Thymus (tissue), 11 donors: ENCODE measurements at regions not wholly inside any gene's neighbourhood (a gene's known extent, or its start where the extent isn't known, plus 50 kb on each side); places are given as distances from the start of the nearest gene placed in this dataset.

Source experiments
- DNase-seq, 9 donors: peaks; one replicate each; pipeline ENCODE4 v3.0.0-alpha.2; 2013; ENCODE audit warnings: low spot score in 9 of 9, low read depth in 6 of 9, missing footprints in 1 of 9
- H3K27ac ChIP-seq, 2 donors: one replicate each; pipeline ENCODE4 v1.5.1; 2013; ENCODE audit warnings: control low read depth in 1 of 2, low read depth in 1 of 2, low read length in 1 of 2, mild to moderate bottlenecking in 1 of 2, moderate library complexity in 1 of 2
- H3K27me3 ChIP-seq, 2 donors: one replicate each; pipeline ENCODE4 v1.5.1; 2013; ENCODE audit warnings: low read length in 1 of 2; ENCODE audit not compliant: control insufficient read depth in 2 of 2, insufficient read depth in 1 of 2
- H3K36me3 ChIP-seq, 2 donors: one replicate each; pipeline ENCODE4 v1.5.1; 2013; ENCODE audit warnings: low read length in 1 of 2, mild to moderate bottlenecking in 1 of 2, moderate library complexity in 1 of 2; ENCODE audit not compliant: control insufficient read depth in 2 of 2, insufficient read depth in 2 of 2
- H3K4me1 ChIP-seq, 2 donors: one replicate each; pipeline ENCODE4 v1.5.1; 2013; ENCODE audit warnings: low read length in 2 of 2; ENCODE audit not compliant: control insufficient read depth in 2 of 2, insufficient read depth in 2 of 2
- H3K4me3 ChIP-seq, 2 donors: one replicate each; pipeline ENCODE4 v1.5.1; 2013; ENCODE audit warnings: low read length in 2 of 2, control low read depth in 1 of 2, mild to moderate bottlenecking in 1 of 2
- H3K9me3 ChIP-seq, 2 donors: one replicate each; pipeline ENCODE4 v1.5.1; 2013; ENCODE audit warnings: low read length in 1 of 2, mild to moderate bottlenecking in 1 of 2; ENCODE audit not compliant: control insufficient read depth in 2 of 2, insufficient read depth in 1 of 2
- WGBS: extraction: QIAGEN DNeasy Blood & Tissue Kit; methylation state at CpG from one replicate; pipeline ENCODE4 v1.1.7; 2013; 5-methylcytosine and 5-hydroxymethylcytosine counted together
- donor health status: healthy.

DNA sequence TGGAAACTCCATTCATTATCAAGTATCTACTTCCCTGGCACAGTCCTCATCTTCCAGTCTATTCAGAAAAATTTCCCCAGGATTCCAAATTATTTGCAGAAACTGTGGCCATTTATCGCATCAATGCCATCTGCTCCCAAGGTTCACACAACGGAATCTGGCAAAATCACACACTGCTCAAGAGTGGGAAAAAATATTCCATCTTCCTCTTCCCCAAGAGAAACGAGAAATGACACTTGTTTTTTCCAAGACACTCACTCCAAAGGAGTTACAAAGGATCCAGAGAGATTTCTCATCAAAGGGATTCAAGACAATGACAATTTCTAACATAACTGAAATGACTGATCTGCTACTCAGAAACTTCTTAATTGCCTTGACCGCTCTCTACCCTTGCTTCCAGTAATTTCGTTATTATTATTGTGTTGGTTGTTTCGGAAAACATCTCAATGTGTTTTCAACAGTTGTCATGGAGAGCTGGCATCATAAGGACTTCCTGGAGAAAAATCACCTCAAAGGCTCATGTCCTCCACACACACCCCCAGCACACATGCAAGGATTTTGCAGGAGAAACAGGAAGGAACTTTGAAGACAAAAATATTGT, 128.0 kb downstream of the PSMG1 start:
- no peaks in the 10 kb centered on the region for H3K27me3 ChIP-seq
- no peak for DNase-seq
- WGBS, result 94% methylated on average over 6 of the region's 6 CpGs
- H3K9me3 ChIP-seq, result no peaks in the 10 kb centered on the region
- H3K36me3 ChIP-seq, result no peaks in the 10 kb centered on the region
- H3K27ac ChIP-seq, result no peak overlapping the region
- H3K4me1 ChIP-seq, result peaks cover 0 to 11% of the 10 kb centered on the region in 2 donors
- no peak overlapping the region for H3K4me3 ChIP-seq

DNA sequence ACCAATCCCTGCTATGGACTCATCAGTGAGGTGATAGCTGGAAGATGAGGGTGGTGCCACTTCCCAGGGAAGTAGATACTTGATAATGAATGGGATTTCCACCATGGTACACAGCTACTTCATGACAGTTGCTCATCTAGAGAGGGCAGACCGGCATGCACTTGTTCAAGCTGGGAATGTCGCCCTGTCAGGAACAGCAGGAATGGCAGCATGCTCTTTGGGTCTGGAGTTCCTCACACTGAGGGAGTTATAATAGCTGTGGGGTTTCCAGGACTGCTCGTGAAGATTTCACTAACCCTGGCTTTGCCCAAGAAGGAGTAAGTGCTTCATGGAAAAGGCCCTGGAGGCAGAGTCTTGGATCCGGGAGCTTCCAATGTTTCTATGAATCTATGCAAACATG, 129.2 kb downstream of the PSMG1 start:
- no peak for DNase-seq
- no peak overlapping the region for H3K27ac ChIP-seq
- no peaks in the 10 kb centered on the region for H3K36me3 ChIP-seq
- WGBS, result 97% methylated on average over 4 of the region's 4 CpGs
- no peak overlapping the region for H3K4me3 ChIP-seq
- H3K4me1 ChIP-seq, result peaks cover 0 to 11% of the 10 kb centered on the region in 2 donors
- H3K27me3 ChIP-seq, result no peaks in the 10 kb centered on the region
- H3K9me3 ChIP-seq, result no peaks in the 10 kb centered on the region

GRCh38 chr21:39053126-39053525, 130.1 kb downstream of the PSMG1 start:
- Histone ChIP-seq H3K4me1 (peaks cover 0 to 11% of the 10 kb centered on the region in 2 donors), H3K27ac (no peak overlapping the region), H3K4me3 (no peak overlapping the region), H3K27me3 (no peaks in the 10 kb centered on the region), H3K36me3 (no peaks in the 10 kb centered on the region), H3K9me3 (no peaks in the 10 kb centered on the region)
- no peak for DNase-seq
- WGBS, result 90% methylated on average over 11 of the region's 11 CpGs

GRCh38 chr21:39052718-39053117, 130.5 kb downstream of the PSMG1 start:
- 96% methylated on average over 7 of the region's 7 CpGs for WGBS
- no peaks in the 10 kb centered on the region for H3K27me3 ChIP-seq
- no peak overlapping the region for H3K4me3 ChIP-seq
- H3K27ac ChIP-seq, result no peak overlapping the region
- DNase-seq, result no peak
- no peaks in the 10 kb centered on the region for H3K36me3 ChIP-seq
- peaks cover 0 to 11% of the 10 kb centered on the region in 2 donors for H3K4me1 ChIP-seq
- no peaks in the 10 kb centered on the region for H3K9me3 ChIP-seq

DNA sequence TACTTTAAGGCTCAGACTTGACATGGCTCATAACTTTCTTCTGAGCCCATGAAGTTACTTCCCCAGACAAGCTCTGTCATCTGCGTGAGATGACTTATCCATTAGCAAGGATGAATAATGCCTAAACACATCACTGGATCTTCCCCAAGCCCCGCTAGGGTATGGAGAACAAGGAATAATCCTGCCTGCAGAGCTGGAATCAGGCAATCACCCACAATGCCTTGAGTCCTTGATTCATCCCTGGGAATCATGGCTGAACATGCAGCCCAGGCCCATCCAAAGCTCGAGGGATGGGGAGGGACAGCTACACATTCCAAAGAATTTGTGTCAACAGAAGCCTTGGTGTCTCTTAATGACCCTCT, 131.7 kb downstream of the PSMG1 start:
- H3K36me3 ChIP-seq, result no peaks in the 10 kb centered on the region
- no peak overlapping the region for H3K4me3 ChIP-seq
- H3K27ac ChIP-seq, result no peak overlapping the region
- DNase-seq, result no peak
- peaks cover 0 to 3% of the 10 kb centered on the region in 2 donors for H3K4me1 ChIP-seq
- no peaks in the 10 kb centered on the region for H3K27me3 ChIP-seq
- 94% methylated on average over 3 of the region's 3 CpGs for WGBS
- no peaks in the 10 kb centered on the region for H3K9me3 ChIP-seq

- Histone ChIP-seq H3K36me3 (no peaks in the 10 kb centered on the region), H3K4me1 (peaks cover 0 to 3% of the 10 kb centered on the region in 2 donors), H3K27ac (no peak overlapping the region)
Measured at GRCh38 chr21:39050841-39051587, 132.2 kb downstream of the PSMG1 start.

GRCh38 chr21:39048574-39048973, 134.7 kb downstream of the PSMG1 start:
- Histone ChIP-seq H3K27ac (no peak overlapping the region), H3K27me3 (no peaks in the 10 kb centered on the region), H3K4me1 (peaks cover 0 to 3% of the 10 kb centered on the region in 2 donors), H3K4me3 (no peak overlapping the region), H3K9me3 (no peaks in the 10 kb centered on the region), H3K36me3 (no peaks in the 10 kb centered on the region)
- no peak for DNase-seq
- 98% methylated on average over 4 of the region's 4 CpGs for WGBS

More at GRCh38 chr21:39050841-39051587, 132.2 kb downstream of the PSMG1 start:
- 45% methylated on average over 4 of the region's 4 CpGs for WGBS
- Histone ChIP-seq H3K4me3 (no peak overlapping the region), H3K9me3 (no peaks in the 10 kb centered on the region), H3K27me3 (no peaks in the 10 kb centered on the region)
- DNase-seq, result peak in 1 of 9 donors; percentile 28

GRCh38 chr21:39048064-39048463, 135.2 kb downstream of the PSMG1 start:
- no peak overlapping the region for H3K4me3 ChIP-seq
- peaks cover 0 to 3% of the 10 kb centered on the region in 2 donors for H3K4me1 ChIP-seq
- H3K36me3 ChIP-seq, result no peaks in the 10 kb centered on the region
- H3K9me3 ChIP-seq, result no peaks in the 10 kb centered on the region
- WGBS, result 87% methylated on average over 6 of the region's 6 CpGs
- peak overlapping the region in 1 of 2 donors; percentile 7 for H3K27ac ChIP-seq
- DNase-seq, result peak in 1 of 9 donors; percentile 27
- no peaks in the 10 kb centered on the region for H3K27me3 ChIP-seq

DNA sequence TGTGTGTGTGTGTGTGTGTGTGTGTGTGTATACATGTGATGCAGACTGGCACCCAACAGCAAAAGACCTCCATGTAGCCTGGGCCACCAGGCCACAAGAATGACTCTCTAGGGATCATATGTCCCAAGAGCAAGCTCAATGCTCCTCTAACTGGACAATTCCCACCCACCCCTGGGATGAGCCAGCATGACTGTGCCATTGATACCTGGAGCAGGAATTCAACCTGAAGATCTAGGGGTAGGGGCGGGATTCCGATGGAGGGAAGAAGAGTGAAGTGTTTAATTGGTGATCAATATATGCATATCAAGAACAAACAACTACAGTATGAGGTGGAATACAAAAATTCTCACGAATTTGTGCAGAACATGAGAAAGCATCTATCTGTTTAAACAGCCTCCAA, 136.2 kb downstream of the PSMG1 start:
- H3K27ac ChIP-seq, result no peak overlapping the region

More for the DNA sequence above, 136.2 kb downstream of the PSMG1 start:
- H3K9me3 ChIP-seq, result no peaks in the 10 kb centered on the region
- H3K36me3 ChIP-seq, result no peaks in the 10 kb centered on the region
- no peak overlapping the region for H3K4me3 ChIP-seq
- H3K27me3 ChIP-seq, result no peaks in the 10 kb centered on the region
- 98% methylated on average over 3 of the region's 3 CpGs for WGBS
- DNase-seq, result no peak
- H3K4me1 ChIP-seq, result peaks cover 0 to 3% of the 10 kb centered on the region in 2 donors
